K562 (cell line): ENCODE measurements at regions not wholly inside any gene's neighbourhood (a gene's known extent, or its start where the extent isn't known, plus 50 kb on each side); places are given as distances from the start of the nearest gene placed in this dataset.

Source experiments
- ATAC-seq: fragments of 200-7000 bp; cut with Tn5 transposase; 3 replicates; pipeline ENCODE4 v1.9.1; 2020; ENCODE audit warnings: moderate library complexity
- BruUV-seq: library from RNA; stranded (reverse); fragments of 400-500 nt; replicated peaks from 2 replicates; lab custom pipeline; 2021; lab: Mats Ljungman, UMichigan
- CTCF ChIA-PET: fragments of 300-600 bp; formaldehyde crosslinking; extraction: SDS; loops from one replicate; lab custom pipeline; 2021; ENCODE audit warnings: low intra/inter-chr PET ratio; lab: Yijun Ruan, JAX
- POLR2A ChIA-PET: fragments of 300-600, 350-650 bp; sonication (Branson Sonifier 250); formaldehyde crosslinking; extraction: SDS; loops from one replicate; lab custom pipeline; 2021; ENCODE audit warnings: antibody characterized with exemption, inconsistent platforms; lab: Yijun Ruan, JAX
- DNase-seq, 4 experiments: peaks; one replicate each; pipeline versions ENCODE4 v3.0.0 to v3.0.0-alpha.2; 2011 to 2018; ENCODE audit warnings: low spot score in 3 of 4, mixed read lengths in 3 of 4; ENCODE audit errors: extremely low read depth in 1 of 4
- FAIRE-seq: peaks from 2 replicates; lab custom pipeline; 2011; peaks lifted over from hg19 to GRCh38; lab: Jason Lieb, UNC
- H2AFZ ChIP-seq: 2 replicates; pipeline ENCODE4 v1.6.0; 2011; ENCODE audit warnings: low read depth, low read length, control low read depth, inconsistent platforms
- H3K27ac ChIP-seq: fragments of 200-600 bp; 3 replicates; pipeline ENCODE4 v1.8.0; 2011; ENCODE audit warnings: low read depth, mild to moderate bottlenecking, control low read depth, inconsistent platforms, low read length, moderate library complexity, mixed read lengths; ENCODE audit errors: extremely low read depth
- H3K27me3 ChIP-seq, 2 experiments: fragments of 300-600 bp in 1 of 2; 2 replicates in 1 of 2; 3 replicates in 1 of 2; pipeline versions ENCODE4 v1.6.0 to v1.8.0; 2011; ENCODE audit warnings: inconsistent platforms in 2 of 2, low read length in 2 of 2, mild to moderate bottlenecking in 1 of 2, mixed read lengths in 1 of 2, moderate library complexity in 1 of 2; ENCODE audit not compliant: control insufficient read depth in 2 of 2, insufficient read depth in 2 of 2
- H3K36me3 ChIP-seq: fragments of 300-600 bp; 3 replicates; pipeline ENCODE4 v1.8.0; 2011; ENCODE audit warnings: mild to moderate bottlenecking, low read length, inconsistent platforms; ENCODE audit not compliant: control insufficient read depth, insufficient read depth
- H3K4me1 ChIP-seq, 2 experiments: fragments of 200-600 bp in 1 of 2; replicated peaks in 1 of 2; 2 replicates in 1 of 2; 3 replicates in 1 of 2; pipeline versions ENCODE4 v1.5.1 to v1.8.0; 2011; ENCODE audit warnings: inconsistent platforms in 2 of 2, low read length in 2 of 2, mild to moderate bottlenecking in 1 of 2, mixed read lengths in 1 of 2, moderate library complexity in 1 of 2; ENCODE audit not compliant: control insufficient read depth in 2 of 2, insufficient read depth in 2 of 2
- H3K4me2 ChIP-seq: 2 replicates; pipeline ENCODE4 v1.6.1; 2011; ENCODE audit warnings: low read length, control low read depth, inconsistent platforms, mixed read lengths; ENCODE audit not compliant: insufficient read depth
- H3K4me3 ChIP-seq: fragments of 200-600 bp; sonication (generic), shearing (Covaris generic); 2 replicates; pipeline ENCODE4 v1.5.1; 2016; ENCODE audit warnings: control low read depth, inconsistent platforms
- H3K79me2 ChIP-seq: fragments of 200-600 bp; 3 replicates; pipeline ENCODE4 v1.8.0; 2011; ENCODE audit warnings: low read length, inconsistent platforms; ENCODE audit not compliant: control insufficient read depth, insufficient read depth
- H3K9ac ChIP-seq, 2 experiments: 2 replicates each; pipeline versions ENCODE4 v1.6.0 to v1.6.1; 2011; ENCODE audit warnings: low read depth in 2 of 2, low read length in 2 of 2, control low read depth in 1 of 2, inconsistent platforms in 1 of 2, mild to moderate bottlenecking in 1 of 2, mixed read lengths in 1 of 2; ENCODE audit not compliant: insufficient read depth in 1 of 2
- H3K9me1 ChIP-seq: one replicate; pipeline ENCODE4 v1.6.0; 2011; ENCODE audit warnings: inconsistent platforms, mild to moderate bottlenecking, low read length, moderate library complexity; ENCODE audit not compliant: control insufficient read depth, insufficient read depth
- H3K9me3 ChIP-seq: replicated peaks from 2 replicates; pipeline ENCODE4 v1.5.1; 2011; ENCODE audit warnings: low read depth, low read length, inconsistent platforms; ENCODE audit not compliant: control insufficient read depth, insufficient read depth
- H4K20me1 ChIP-seq: replicated peaks from 2 replicates; pipeline ENCODE4 v1.6.1; 2011; ENCODE audit warnings: low read length, inconsistent platforms, mixed read lengths; ENCODE audit not compliant: control insufficient read depth, insufficient read depth
- DIDO1 ChIP-seq: fragments of 450-650 bp; IDR thresholded peaks from 2 replicates; pipeline ENCODE4 v1.6.1; 2016; ENCODE audit warnings: low read depth, missing biosample characterization, missing genetic modification characterization
- ETV5 ChIP-seq: sonication (generic); formaldehyde crosslinking; IDR thresholded peaks from 2 replicates; pipeline ENCODE4 v1.4.0; 2020; ENCODE audit warnings: low read depth, mild to moderate bottlenecking, missing genetic modification reagents
- FUS ChIP-seq: fragments of 200-400 bp; formaldehyde crosslinking; optimal IDR thresholded peaks from 2 replicates; pipeline ENCODE3; 2017; ENCODE audit warnings: low read depth, low read length
- KDM4B ChIP-seq, 2 experiments: fragments of 450-650 bp in 1 of 2; sonication (generic) in 1 of 2; IDR thresholded peaks; 2 replicates each; pipeline ENCODE4 v1.6.1; 2016 to 2017; ENCODE audit warnings: borderline replicate concordance in 2 of 2, antibody characterized with exemption in 1 of 2, low read depth in 1 of 2, mild to moderate bottlenecking in 1 of 2
- KLF13 ChIP-seq: fragments of 450-650 bp; IDR thresholded peaks from 2 replicates; pipeline ENCODE4 v1.6.1; 2016; ENCODE audit warnings: missing genetic modification characterization, low read depth, mild to moderate bottlenecking, missing compliant biosample characterization, moderate library complexity, borderline replicate concordance
- L3MBTL2 ChIP-seq: fragments of 450-650 bp; IDR thresholded peaks from 2 replicates; pipeline ENCODE4 v1.6.1; 2016; ENCODE audit warnings: mild to moderate bottlenecking, moderate library complexity
- MIER1 ChIP-seq: fragments of 450-650 bp; IDR thresholded peaks from 2 replicates; pipeline ENCODE4 v1.6.1; 2016; ENCODE audit warnings: antibody characterized with exemption, mild to moderate bottlenecking, low read depth
- MTA1 ChIP-seq: fragments of 450-650 bp; IDR thresholded peaks from 2 replicates; pipeline ENCODE4 v1.6.1; 2017; ENCODE audit warnings: borderline replicate concordance
- POLR2A ChIP-seq: fragments of 450-650 bp; conservative IDR thresholded peaks from 2 replicates; pipeline ENCODE4 v1.6.1; 2016
- RBM15 ChIP-seq: fragments of 200-400 bp; formaldehyde crosslinking; IDR thresholded peaks from 2 replicates; pipeline ENCODE4 v1.6.1; 2018; ENCODE audit warnings: mild to moderate bottlenecking, low read length, moderate library complexity; ENCODE audit not compliant: insufficient read depth
- SAFB ChIP-seq: fragments of 200-400 bp; formaldehyde crosslinking; IDR thresholded peaks from 2 replicates; pipeline ENCODE4 v1.6.1; 2017; ENCODE audit warnings: low read depth, low read length, borderline replicate concordance
- TAF7 ChIP-seq: fragments of 450-650 bp; IDR thresholded peaks from 2 replicates; pipeline ENCODE4 v1.6.1; 2016; ENCODE audit warnings: missing genetic modification characterization, missing compliant biosample characterization
- TAL1 ChIP-seq: fragments of 450-650 bp; IDR thresholded peaks from 2 replicates; pipeline ENCODE4 v1.6.1; 2016; ENCODE audit warnings: mild to moderate bottlenecking
- ZBTB34 ChIP-seq: fragments of 250-450 bp; sonication (Bioruptor Pico); IDR thresholded peaks from 2 replicates; pipeline ENCODE4 v1.8.0; 2021; ENCODE audit warnings: mild to moderate bottlenecking, moderate library complexity
- ZKSCAN8 ChIP-seq: fragments of 200-800 bp; sonication (Bioruptor generic); IDR thresholded peaks from 2 replicates; pipeline ENCODE4 v1.6.1; 2016; ENCODE audit warnings: missing genetic modification characterization, missing compliant biosample characterization
- ZZZ3 ChIP-seq: fragments of 450-650 bp; IDR thresholded peaks from 2 replicates; pipeline ENCODE4 v1.6.1; 2016; ENCODE audit warnings: antibody characterized with exemption, mild to moderate bottlenecking, moderate library complexity
- WGBS: fragments of 100-300 bp; shearing (Covaris generic); methylation state at CpG from one replicate; pipeline ENCODE4 v1.1.6; 2016; ENCODE audit warnings: low coverage, mixed read lengths; ENCODE audit not compliant: insufficient coverage; ENCODE audit errors: missing lambda C conversion rate; 5-methylcytosine and 5-hydroxymethylcytosine counted together
- in situ Hi-C: fragments of 300-500 bp; cut with MboI; formaldehyde crosslinking; loops from 4 replicates; pipeline ENCODE4 v1.15.0; 2018; ENCODE audit warnings: inconsistent platforms, mixed read lengths
- intact Hi-C: fragments of 100-400 bp; cut with micrococcal nuclease; formaldehyde crosslinking; loops from 2 replicates; pipeline ENCODE4 v1.14.2; 2022
- TF ChIP-seq, protein P1 (sequence below): fragments of 250-450 bp; sonication (Bioruptor Pico); IDR thresholded peaks from 2 replicates; pipeline ENCODE4 v1.6.1; 2021; ENCODE audit warnings: mild to moderate bottlenecking
- TF ChIP-seq, protein P2 (sequence below): IDR thresholded peaks from 2 replicates; pipeline ENCODE4 v1.6.1; 2011; ENCODE audit warnings: borderline replicate concordance, low read depth, mild to moderate bottlenecking, moderate library complexity, low read length; ENCODE audit not compliant: insufficient read depth, poor library complexity, severe bottlenecking
- TF ChIP-seq, protein P3 (sequence below): conservative IDR thresholded peaks from 2 replicates; pipeline ENCODE4 v1.6.1; 2011; ENCODE audit warnings: low read depth, mild to moderate bottlenecking, low read length; ENCODE audit not compliant: control insufficient read depth

DNA sequence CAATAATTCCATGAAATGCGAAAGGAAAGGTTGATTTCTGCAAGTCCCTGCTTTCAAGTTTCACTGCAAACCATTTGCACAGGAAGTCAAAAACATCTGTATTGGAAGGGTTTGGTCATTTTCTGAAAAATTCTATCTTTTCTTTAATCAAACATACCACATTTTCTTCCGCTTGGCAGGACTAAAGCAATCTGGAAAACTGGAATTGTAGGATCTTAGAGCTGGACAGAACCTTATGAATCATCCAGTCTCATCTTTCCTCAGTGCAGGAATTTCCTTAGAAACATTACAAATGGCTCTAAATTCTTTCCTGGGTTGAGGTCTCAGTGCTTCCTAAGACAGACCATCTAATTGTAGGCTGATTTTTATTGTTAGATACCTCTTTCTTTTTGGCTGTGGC, 111.5 kb upstream of the ELAC2 start:
- Histone ChIP-seq H3K4me1 (no peaks in the 10 kb centered on the region), H3K9me3 (no peaks in the 10 kb centered on the region), H2AFZ (no peak overlapping the region), H3K27ac (no peak overlapping the region), H3K4me3 (no peak overlapping the region), H3K9me1 (no peaks in the 10 kb centered on the region), H3K79me2 (no peaks in the 10 kb centered on the region), H3K27me3 (no peaks in the 10 kb centered on the region), H3K4me2 (no peak overlapping the region), H3K36me3 (no peaks in the 10 kb centered on the region), H4K20me1 (no peaks in the 10 kb centered on the region), H3K9ac (no peak overlapping the region)
- FAIRE-seq (no peak), DNase-seq (no peak), ATAC-seq (no peak)
- in situ Hi-C loops (no loop called here), intact Hi-C loops (no loop called here)
- ChIA-PET POLR2A (no interaction called here), CTCF (no interaction called here)
- 0% methylated on average over 1 of the region's 2 CpGs for WGBS
- no TSS peak for BruUV-seq
- TF ChIP-seq DIDO1, result no peak
- TF ChIP-seq, protein P1, sequence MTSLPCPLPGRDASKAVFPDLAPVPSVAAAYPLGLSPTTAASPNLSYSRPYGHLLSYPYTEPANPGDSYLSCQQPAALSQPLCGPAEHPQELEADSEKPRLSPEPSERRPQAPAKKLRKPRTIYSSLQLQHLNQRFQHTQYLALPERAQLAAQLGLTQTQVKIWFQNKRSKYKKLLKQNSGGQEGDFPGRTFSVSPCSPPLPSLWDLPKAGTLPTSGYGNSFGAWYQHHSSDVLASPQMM (CRISPR knock-in tag), result no peak
- TF ChIP-seq KLF13 (tag), result no peak
- TF ChIP-seq ZZZ3, result no peak
- TF ChIP-seq, protein P2, sequence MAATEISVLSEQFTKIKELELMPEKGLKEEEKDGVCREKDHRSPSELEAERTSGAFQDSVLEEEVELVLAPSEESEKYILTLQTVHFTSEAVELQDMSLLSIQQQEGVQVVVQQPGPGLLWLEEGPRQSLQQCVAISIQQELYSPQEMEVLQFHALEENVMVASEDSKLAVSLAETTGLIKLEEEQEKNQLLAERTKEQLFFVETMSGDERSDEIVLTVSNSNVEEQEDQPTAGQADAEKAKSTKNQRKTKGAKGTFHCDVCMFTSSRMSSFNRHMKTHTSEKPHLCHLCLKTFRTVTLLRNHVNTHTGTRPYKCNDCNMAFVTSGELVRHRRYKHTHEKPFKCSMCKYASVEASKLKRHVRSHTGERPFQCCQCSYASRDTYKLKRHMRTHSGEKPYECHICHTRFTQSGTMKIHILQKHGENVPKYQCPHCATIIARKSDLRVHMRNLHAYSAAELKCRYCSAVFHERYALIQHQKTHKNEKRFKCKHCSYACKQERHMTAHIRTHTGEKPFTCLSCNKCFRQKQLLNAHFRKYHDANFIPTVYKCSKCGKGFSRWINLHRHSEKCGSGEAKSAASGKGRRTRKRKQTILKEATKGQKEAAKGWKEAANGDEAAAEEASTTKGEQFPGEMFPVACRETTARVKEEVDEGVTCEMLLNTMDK, result no peak
- no peak for TF ChIP-seq L3MBTL2
- TF ChIP-seq, protein P3, sequence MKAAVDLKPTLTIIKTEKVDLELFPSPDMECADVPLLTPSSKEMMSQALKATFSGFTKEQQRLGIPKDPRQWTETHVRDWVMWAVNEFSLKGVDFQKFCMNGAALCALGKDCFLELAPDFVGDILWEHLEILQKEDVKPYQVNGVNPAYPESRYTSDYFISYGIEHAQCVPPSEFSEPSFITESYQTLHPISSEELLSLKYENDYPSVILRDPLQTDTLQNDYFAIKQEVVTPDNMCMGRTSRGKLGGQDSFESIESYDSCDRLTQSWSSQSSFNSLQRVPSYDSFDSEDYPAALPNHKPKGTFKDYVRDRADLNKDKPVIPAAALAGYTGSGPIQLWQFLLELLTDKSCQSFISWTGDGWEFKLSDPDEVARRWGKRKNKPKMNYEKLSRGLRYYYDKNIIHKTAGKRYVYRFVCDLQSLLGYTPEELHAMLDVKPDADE, result no peak
- no peak for TF ChIP-seq TAL1
- no peak for TF ChIP-seq SAFB
- no peak for TF ChIP-seq ZKSCAN8 (CRISPR knock-in tag)
- no peak for TF ChIP-seq ZBTB34
- TF ChIP-seq POLR2A, result no peak
- TF ChIP-seq MIER1, result no peak
- no peak for TF ChIP-seq TAF7 (tag)
- no peak for TF ChIP-seq MTA1
- TF ChIP-seq ETV5, result no peak
- TF ChIP-seq FUS, result no peak
- no peak for TF ChIP-seq RBM15
- no peak for TF ChIP-seq KDM4B (IDR thresholded peaks at IDR 0.05; ENCODE audit: borderline replicate concordance in 2 of 2, low read depth in 1 of 2)
